LNCAP (cell line): ENCODE measurements at regions not wholly inside any gene's neighbourhood (a gene's known extent, or its start where the extent isn't known, plus 50 kb on each side); places are given as distances from the start of the nearest gene placed in this dataset.

Source experiments
- CTCF ChIP-seq: fragments of 450-650 bp; IDR thresholded peaks from 2 replicates; pipeline ENCODE4 v1.5.1; 2017; ENCODE audit warnings: mild to moderate bottlenecking

- no peak for TF ChIP-seq CTCF
Measured at GRCh38 chr22:48061726-48062125, 1299.3 kb downstream of the TBC1D22A start.

- TF ChIP-seq CTCF: no peak
Measured at GRCh38 chr22:48060266-48060665, 1297.8 kb downstream of the TBC1D22A start.

- TF ChIP-seq CTCF: no peak
Measured at GRCh38 chr22:48057116-48057835, 1294.8 kb downstream of the TBC1D22A start.

- TF ChIP-seq CTCF: no peak
Measured at GRCh38 chr22:48055827-48056226, 1293.4 kb downstream of the TBC1D22A start.

- no peak for TF ChIP-seq CTCF
Measured at GRCh38 chr22:48055185-48055584, 1292.7 kb downstream of the TBC1D22A start.

- TF ChIP-seq CTCF: no peak
Measured at GRCh38 chr22:48054596-48054995, 1292.1 kb downstream of the TBC1D22A start.

- no peak for TF ChIP-seq CTCF
Measured at GRCh38 chr22:48053973-48054372, 1291.5 kb downstream of the TBC1D22A start.

GRCh38 chr22:48053486-48053885 is 1291.0 kb downstream of the TBC1D22A start:
- no peak for TF ChIP-seq CTCF
